ENCODE measurements at regions not wholly inside any gene's neighbourhood (a gene's known extent, or its start where the extent isn't known, plus 50 kb on each side); places are given as distances from the start of the nearest gene placed in this dataset.
"Not testable (repeated sequence)": the region's sequence is repeated elsewhere in the genome, so short reads cannot be mapped to it uniquely, and the experiment has no call there.

DNA sequence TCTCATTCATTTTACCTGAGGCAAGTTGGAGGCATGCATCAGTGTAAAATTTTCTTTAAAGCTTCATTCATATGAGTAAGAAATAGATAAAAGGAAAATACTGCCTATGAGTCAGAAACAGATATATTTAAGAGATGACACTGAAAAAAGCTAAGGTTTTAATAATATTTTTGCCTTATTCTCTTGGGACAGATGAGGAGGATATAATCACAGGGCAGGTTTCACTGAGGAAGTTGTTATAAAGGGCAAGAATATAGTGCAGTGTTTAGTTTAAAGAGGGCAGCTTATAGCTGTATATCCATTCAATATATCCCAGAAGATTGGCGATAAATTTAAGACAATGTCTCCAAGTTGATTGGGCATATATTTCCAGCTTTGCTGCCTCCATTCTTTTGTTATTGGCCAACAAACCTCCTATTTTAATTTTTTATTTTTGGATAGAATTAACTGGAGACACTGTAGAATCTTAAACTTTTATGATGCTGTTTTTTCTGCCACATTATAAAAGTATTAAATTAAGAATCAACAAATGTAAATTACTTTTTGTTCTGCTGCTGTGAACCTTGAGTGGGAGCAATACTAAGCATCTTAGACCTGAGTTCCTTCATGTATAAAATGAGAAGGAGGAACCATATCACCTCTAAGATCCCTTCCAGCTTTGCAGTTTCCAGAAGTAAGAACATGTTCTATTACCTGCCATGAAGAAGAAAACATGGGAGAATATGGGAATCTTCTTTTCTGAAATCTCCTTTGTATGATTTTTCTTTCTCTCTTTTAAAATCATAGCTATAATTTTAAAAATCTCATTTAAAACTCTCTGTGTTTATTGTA lies 171.6 kb downstream of the S1PR1 start:
- DNase-seq (ENCODE audit: low read depth in 4 of 4, low spot score in 3 of 4), result no peak

DNA sequence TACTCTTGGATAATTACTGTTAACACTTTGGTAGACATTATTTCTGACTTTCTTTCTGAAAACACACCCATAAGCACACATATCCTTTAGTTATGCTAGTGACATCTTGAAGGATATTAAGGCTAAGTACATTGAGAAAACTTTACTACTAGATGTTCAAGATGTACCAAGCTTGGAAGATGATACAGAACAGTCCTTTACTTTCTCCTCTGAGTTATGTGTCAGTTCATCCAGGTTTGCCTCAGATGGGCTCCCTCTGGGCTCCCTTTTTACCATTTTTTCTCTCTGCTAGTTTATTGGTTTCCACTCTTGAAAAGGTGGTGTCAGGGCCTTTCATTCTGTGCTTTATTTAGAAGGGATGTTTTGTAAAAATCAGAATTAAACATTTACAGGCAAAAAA lies 172.3 kb downstream of the S1PR1 start:
- no peak for DNase-seq (ENCODE audit: low read depth in 4 of 4, low spot score in 3 of 4)

GRCh38 chr1:101410048-101410878 lies 173.4 kb downstream of the S1PR1 start:
- no peak for DNase-seq (ENCODE audit: low read depth in 4 of 4, low spot score in 3 of 4)

DNA sequence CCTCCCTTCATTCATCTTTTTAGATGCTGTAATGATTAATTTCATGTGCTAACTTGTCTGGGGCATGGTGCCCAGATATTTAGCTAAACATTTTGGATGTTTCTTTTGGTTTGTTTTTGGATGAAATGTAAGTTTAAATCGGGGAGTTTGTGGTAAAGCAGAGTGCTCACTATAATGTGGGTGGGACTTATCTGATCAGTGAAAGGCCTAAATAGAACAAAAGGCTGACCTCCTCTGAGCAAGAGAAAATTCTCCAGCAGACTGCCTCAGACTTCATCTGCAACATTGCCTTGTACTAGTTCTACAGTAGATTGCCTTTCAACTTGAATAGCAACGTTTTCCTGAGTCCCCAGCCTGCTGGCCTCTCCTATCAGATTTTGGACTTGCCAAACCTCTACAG lies 183.6 kb downstream of the S1PR1 start:
- no peak for DNase-seq (ENCODE audit: low read depth in 4 of 4, low spot score in 3 of 4)

DNA sequence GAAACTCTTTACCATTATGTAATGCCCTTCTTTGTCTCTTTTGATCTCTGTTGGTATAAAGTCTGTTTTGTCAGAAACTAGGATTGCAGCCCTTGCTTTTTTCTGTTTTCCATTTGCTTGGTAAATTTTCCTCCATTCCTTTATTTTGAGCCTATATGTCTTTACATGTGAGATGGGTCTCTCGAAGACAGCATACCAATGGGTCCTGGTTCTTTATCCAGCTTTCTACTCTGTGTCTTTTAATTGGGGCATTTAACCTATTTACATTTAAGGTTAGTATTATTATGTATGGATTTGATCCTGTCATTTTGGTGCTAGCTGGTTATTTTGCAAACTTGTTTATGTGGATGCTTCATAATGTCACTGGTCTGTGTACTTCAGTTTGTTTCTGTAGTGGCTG lies 191.3 kb downstream of the S1PR1 start:
- not testable (repeated sequence) for DNase-seq (ENCODE audit: low read depth in 4 of 4, low spot score in 3 of 4)

DNA sequence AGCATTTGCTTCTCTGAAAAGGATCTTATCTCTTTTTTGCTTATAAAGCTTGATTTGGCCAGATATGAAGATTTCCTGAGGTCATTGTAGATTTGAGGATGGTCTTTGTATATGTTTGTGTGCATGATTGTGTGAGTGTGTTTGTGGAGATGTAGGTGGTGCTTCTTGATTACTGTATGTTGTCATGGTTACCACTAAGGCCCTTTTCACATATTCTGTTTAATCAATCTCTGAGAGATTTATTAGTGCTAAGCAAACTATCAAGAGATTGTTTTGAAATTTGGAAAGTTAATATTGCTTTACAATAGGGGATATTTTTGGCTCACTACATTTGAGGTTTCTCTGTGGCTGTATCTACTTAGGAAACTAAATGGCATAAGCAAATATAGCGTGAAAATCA lies 191.7 kb downstream of the S1PR1 start:
- DNase-seq (ENCODE audit: low read depth in 4 of 4, low spot score in 3 of 4), result no peak

GRCh38 chr1:101431956-101432510 lies 195.2 kb downstream of the S1PR1 start:
- no peak for DNase-seq (ENCODE audit: low read depth in 4 of 4, low spot score in 3 of 4)

GRCh38 chr1:101435831-101436511 lies 199.2 kb downstream of the S1PR1 start:
- no peak for DNase-seq (ENCODE audit: low read depth in 4 of 4, low spot score in 3 of 4)

DNA sequence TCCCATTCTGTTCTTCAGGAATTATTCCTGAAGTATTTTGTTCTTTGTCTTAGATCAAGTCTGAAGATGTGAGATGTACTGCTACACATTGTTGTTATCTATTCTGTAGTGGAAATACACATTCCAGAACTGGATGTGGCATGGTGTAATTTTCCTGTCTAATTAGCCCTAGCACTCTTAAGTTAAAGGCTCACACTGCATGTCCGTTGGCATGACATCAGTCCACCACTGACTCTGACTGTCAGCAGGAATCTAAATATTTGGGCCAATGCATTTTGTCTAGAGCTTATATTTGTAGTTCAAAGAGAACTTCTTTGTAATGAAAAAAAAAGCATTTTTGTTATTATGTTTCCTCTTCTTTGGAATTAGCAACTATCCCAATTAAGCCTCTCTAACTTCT lies 201.0 kb downstream of the S1PR1 start:
- DNase-seq (ENCODE audit: low read depth in 4 of 4, low spot score in 3 of 4), result no peak

GRCh38 chr1:101438359-101438758 lies 201.5 kb downstream of the S1PR1 start:
- DNase-seq (ENCODE audit: low read depth in 4 of 4, low spot score in 3 of 4), result no peak

GRCh38 chr1:101440485-101440884 lies 203.7 kb downstream of the S1PR1 start:
- DNase-seq (ENCODE audit: low read depth in 4 of 4, low spot score in 3 of 4), result no peak

DNA sequence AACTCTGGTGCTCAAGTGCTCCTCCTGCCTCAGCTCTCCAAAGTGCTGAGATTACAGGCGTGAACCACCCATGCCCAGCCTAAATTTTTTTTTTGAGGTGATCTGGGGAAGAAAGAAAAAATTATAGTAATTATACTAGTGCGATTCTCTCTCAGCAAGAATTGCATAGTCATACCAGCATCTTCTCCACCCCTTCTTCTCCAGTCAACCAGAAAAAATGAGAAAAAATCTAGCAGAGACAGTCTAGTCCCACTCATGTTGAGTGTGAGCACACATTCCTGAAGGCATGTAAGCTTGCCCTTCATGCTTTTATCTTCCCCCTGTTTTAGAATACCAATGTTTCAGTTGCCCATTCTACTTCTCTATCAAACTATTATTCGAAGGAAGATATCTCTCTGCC lies 207.6 kb downstream of the S1PR1 start:
- no peak for DNase-seq (ENCODE audit: low read depth in 4 of 4, low spot score in 3 of 4)

- DNase-seq (ENCODE audit: low read depth in 4 of 4, low spot score in 3 of 4), result no peak
Observed at GRCh38 chr1:101444873-101445618, 208.2 kb downstream of the S1PR1 start.

- DNase-seq (ENCODE audit: low read depth in 4 of 4, low spot score in 3 of 4), result no peak
Observed at GRCh38 chr1:101448018-101448417, 211.2 kb downstream of the S1PR1 start.

DNA sequence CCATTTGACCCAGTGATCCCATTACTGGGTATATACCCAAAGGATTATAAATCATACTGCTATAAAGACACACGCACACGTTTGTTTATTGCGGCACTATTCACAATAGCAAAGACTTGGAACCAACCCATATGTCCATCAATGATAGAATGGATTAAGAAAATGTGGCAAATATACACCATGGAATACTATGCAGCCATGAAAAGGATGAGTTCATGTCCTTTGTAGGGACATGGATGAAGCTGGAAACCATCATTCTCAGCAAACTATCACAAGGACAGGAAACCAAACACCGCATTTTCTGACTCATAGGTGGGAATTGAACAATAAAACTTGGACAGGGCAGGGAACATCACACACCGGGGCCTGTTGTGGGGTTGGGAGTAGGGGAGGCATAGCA lies 213.9 kb downstream of the S1PR1 start:
- DNase-seq (ENCODE audit: low read depth in 4 of 4, low spot score in 3 of 4), result not testable (repeated sequence)

GRCh38 chr1:101451888-101452287 lies 215.1 kb downstream of the S1PR1 start:
- DNase-seq (ENCODE audit: low read depth in 4 of 4, low spot score in 3 of 4), result no peak

GRCh38 chr1:101452825-101453224 lies 216.0 kb downstream of the S1PR1 start:
- DNase-seq (ENCODE audit: low read depth in 4 of 4, low spot score in 3 of 4), result no peak

- DNase-seq (ENCODE audit: low read depth in 4 of 4, low spot score in 3 of 4), result no peak
Observed at GRCh38 chr1:101453844-101454243, 217.0 kb downstream of the S1PR1 start.

GRCh38 chr1:101455166-101455565 lies 218.3 kb downstream of the S1PR1 start:
- no peak for DNase-seq (ENCODE audit: low read depth in 4 of 4, low spot score in 3 of 4)

GRCh38 chr1:101460739-101461138 lies 223.9 kb downstream of the S1PR1 start:
- DNase-seq (ENCODE audit: low read depth in 4 of 4, low spot score in 3 of 4), result no peak

Measured in right renal pelvis (tissue), 4 donors.